Calu3 (cell line): ENCODE measurements at regions not wholly inside any gene's neighbourhood (a gene's known extent, or its start where the extent isn't known, plus 50 kb on each side); places are given as distances from the start of the nearest gene placed in this dataset.

Experiments used
- BruUV-seq: library from RNA; stranded (reverse); fragments of 400-500 nt; replicated peaks from 2 replicates; lab custom pipeline; 2021; lab: Mats Ljungman, UMichigan
- CTCF ChIA-PET: fragments of 300-600 bp; sonication (Branson Sonifier 250); formaldehyde crosslinking; loops from one replicate; lab custom pipeline; 2022; ENCODE audit warnings: antibody characterized with exemption; lab: Charles Lee
- DNase-seq: peaks from one replicate; pipeline ENCODE4 v3.0.0; 2022
- H3K27ac Mint-ChIP-seq: one replicate; pipeline ENCODE4 v1.8.0; 2022; ENCODE audit warnings: mixed read lengths; ENCODE audit not compliant: unreplicated experiment
- H3K27me3 Mint-ChIP-seq: one replicate; pipeline ENCODE4 v1.8.0; 2022; ENCODE audit warnings: mixed read lengths; ENCODE audit not compliant: unreplicated experiment
- H3K36me3 Mint-ChIP-seq: one replicate; pipeline ENCODE4 v1.8.0; 2022; ENCODE audit warnings: mild to moderate bottlenecking, moderate library complexity, mixed read lengths; ENCODE audit not compliant: insufficient read depth, unreplicated experiment
- H3K4me1 Mint-ChIP-seq: one replicate; pipeline ENCODE4 v1.8.0; 2022; ENCODE audit warnings: mild to moderate bottlenecking, low read depth, mixed read lengths; ENCODE audit not compliant: unreplicated experiment
- H3K4me3 Mint-ChIP-seq: one replicate; pipeline ENCODE4 v1.8.0; 2022; ENCODE audit warnings: mild to moderate bottlenecking, low read depth, moderate library complexity, mixed read lengths; ENCODE audit not compliant: unreplicated experiment
- H3K9me3 Mint-ChIP-seq: one replicate; pipeline ENCODE4 v1.8.0; 2022; ENCODE audit warnings: low read depth, mixed read lengths; ENCODE audit not compliant: unreplicated experiment
- intact Hi-C: fragments of 100-400 bp; cut with micrococcal nuclease; formaldehyde crosslinking; loops from one replicate; pipeline ENCODE4 v1.10.0; 2022; ENCODE audit not compliant: unreplicated experiment
- TF ChIP-seq, protein P1 (sequence below): fragments of 200-600 bp; IDR thresholded peaks from one replicate; pipeline ENCODE4 v1.8.0; 2022; ENCODE audit warnings: antibody characterized with exemption; ENCODE audit not compliant: unreplicated experiment

DNA sequence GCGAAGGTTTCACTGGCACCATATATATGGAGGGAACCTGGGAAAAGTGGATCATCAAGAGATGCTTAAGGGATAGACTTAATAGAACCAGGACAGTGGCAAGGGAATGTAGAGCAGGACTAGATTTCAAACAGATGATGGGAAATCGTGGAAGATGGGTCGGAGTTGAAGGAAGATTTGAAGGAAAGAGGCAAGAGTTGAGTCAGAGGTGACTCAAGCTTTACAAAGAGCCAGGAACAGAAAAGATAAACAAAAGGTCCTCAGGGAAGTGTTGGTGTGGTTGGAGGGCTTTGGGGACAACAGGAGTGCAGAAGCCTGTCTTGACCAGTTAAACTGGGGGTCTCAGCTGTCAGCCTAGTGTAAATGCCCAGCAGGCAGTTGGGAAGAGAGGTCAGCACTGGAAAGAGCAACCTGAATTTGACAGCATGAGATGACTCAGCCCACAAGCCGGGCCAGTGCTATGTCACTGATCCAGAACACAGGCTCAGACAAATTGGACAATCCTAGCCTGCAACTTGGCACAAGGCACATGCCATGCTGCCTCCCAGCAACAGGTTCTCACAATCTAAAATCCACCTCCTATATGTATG lies 230.5 kb downstream of the IDS start:
- no peaks in the 10 kb centered on the region for H3K9me3 Mint-ChIP-seq
- no peak overlapping the region for H3K27ac Mint-ChIP-seq
- H3K36me3 Mint-ChIP-seq, result no peaks in the 10 kb centered on the region
- H3K4me3 Mint-ChIP-seq, result no peak overlapping the region
- DNase-seq, result no peak
- intact Hi-C loops, result no loop called here
- no TSS peak for BruUV-seq
- H3K27me3 Mint-ChIP-seq, result no peaks in the 10 kb centered on the region
- TF ChIP-seq, protein P1, sequence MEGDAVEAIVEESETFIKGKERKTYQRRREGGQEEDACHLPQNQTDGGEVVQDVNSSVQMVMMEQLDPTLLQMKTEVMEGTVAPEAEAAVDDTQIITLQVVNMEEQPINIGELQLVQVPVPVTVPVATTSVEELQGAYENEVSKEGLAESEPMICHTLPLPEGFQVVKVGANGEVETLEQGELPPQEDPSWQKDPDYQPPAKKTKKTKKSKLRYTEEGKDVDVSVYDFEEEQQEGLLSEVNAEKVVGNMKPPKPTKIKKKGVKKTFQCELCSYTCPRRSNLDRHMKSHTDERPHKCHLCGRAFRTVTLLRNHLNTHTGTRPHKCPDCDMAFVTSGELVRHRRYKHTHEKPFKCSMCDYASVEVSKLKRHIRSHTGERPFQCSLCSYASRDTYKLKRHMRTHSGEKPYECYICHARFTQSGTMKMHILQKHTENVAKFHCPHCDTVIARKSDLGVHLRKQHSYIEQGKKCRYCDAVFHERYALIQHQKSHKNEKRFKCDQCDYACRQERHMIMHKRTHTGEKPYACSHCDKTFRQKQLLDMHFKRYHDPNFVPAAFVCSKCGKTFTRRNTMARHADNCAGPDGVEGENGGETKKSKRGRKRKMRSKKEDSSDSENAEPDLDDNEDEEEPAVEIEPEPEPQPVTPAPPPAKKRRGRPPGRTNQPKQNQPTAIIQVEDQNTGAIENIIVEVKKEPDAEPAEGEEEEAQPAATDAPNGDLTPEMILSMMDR, result no peak
- CTCF ChIA-PET, result no interaction called here
- no peaks in the 10 kb centered on the region for H3K4me1 Mint-ChIP-seq

DNA sequence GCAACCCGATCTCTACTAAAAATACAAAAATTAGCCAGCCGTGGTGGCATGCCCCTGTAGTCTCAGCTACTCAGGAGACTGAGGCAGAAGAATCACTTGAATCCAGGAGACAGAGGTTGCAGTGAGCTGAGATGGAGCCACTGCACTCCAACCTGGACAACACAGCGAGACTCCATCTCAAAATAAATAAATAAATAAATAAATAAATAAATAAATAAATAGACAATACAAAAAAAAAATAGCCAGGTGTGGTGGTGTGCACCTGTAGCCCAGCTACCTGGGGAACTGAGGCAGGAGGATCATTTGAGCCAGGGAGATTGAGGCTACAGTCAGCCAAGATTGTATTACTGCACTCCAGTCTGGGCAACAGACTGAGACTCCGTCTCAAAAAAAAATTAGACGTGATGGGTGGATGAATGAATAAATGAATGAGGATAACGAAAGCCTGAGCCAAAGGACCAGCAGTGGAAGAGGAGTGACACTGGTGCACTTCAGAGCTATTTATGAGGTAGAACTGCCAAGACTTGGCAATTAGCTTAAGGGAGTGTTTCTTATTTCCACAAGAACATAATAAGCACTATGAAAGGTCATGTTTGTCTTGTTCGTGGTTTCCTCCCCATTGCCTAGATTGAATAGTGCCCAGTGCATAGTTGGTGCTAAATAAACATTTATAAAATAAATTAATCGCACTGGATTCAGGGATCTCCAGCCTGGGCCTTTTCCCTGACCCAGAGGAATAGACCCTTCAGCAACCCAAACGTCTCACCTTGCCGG lies 232.2 kb downstream of the IDS start:
- TF ChIP-seq, protein P1, result no peak
- Mint-ChIP-seq H3K27me3 (no peaks in the 10 kb centered on the region), H3K36me3 (no peaks in the 10 kb centered on the region), H3K4me1 (no peaks in the 10 kb centered on the region), H3K9me3 (no peaks in the 10 kb centered on the region), H3K27ac (no peak overlapping the region), H3K4me3 (no peak overlapping the region)
- CTCF ChIA-PET, result no interaction called here
- intact Hi-C loops, result no loop called here
- DNase-seq, result no peak
- no TSS peak for BruUV-seq

DNA sequence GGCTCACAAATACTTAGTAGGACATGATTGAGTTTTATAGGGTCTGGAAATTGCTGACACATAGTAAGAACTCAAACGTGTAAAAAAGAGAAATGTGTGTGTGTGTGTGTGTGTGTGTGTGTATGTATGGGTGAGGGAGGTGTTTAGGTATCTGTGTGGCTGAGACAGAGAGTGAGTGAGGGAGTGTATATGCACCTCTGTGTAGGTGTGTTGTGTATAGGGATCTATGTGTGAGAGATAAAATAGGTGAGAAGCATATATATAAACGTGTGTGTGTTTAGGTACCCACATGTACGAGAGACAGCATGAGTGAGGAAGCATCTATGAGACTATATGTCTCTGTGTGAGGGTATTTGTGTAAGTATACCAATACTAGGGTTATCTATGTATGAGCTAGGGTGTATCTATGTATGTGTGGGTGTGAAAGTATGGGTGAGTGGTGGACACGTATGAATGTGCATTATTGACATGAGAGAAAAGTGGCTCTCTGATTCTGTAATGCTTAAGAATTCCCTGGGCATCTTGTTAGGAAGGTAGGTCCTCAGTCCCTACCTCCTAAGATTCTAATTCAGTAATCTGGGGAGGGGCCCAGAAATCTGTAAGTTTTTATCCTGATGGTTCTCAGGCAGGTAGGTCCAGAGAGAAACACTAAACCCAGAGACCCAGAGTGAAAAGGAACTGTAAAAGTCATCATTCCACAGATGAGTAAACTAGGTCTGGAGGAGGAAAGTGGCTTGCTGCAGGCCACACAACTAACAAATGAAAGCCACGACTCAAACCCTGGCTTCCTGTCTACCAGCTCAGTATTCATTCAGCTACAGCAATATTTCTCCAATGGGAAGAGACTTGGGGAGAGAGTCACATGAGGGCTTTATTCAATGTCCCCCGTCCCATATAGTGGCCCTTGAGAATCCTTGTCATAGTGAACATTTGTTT lies 237.0 kb downstream of the IDS start:
- BruUV-seq, result no TSS peak
- intact Hi-C loops, result no loop called here
- no peak for DNase-seq
- no peak overlapping the region for H3K27ac Mint-ChIP-seq
- TF ChIP-seq, protein P1, result no peak
- no peaks in the 10 kb centered on the region for H3K4me1 Mint-ChIP-seq
- H3K36me3 Mint-ChIP-seq, result no peaks in the 10 kb centered on the region
- CTCF ChIA-PET, result no interaction called here
- H3K9me3 Mint-ChIP-seq, result peaks cover 5% of the 10 kb centered on the region
- H3K27me3 Mint-ChIP-seq, result peaks cover 10% of the 10 kb centered on the region
- H3K4me3 Mint-ChIP-seq, result no peak overlapping the region

DNA sequence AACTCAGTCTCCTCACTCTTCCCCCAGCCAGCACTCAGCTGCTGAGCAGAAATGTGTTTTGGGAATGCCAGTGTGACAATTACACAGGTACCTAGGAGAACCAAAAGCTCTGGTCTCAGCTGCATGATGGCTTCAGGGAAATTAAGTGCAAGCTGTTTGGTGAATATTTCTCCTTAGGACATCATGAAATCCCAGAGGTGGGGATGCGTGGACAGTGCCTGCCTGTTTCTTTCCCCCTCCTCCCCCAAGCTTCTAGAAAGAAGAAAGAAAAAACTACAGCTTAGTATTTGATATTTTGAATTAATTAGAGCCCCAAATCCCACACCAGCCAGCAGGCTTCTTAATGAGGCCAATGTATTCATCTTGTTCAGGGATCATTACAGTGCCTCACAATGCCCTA lies 243.0 kb downstream of the IDS start:
- no TSS peak for BruUV-seq
- Mint-ChIP-seq H3K9me3 (peaks cover 5% of the 10 kb centered on the region), H3K27me3 (peaks cover 10% of the 10 kb centered on the region), H3K27ac (no peak overlapping the region), H3K4me3 (no peak overlapping the region), H3K36me3 (no peaks in the 10 kb centered on the region), H3K4me1 (no peaks in the 10 kb centered on the region)
- DNase-seq, result no peak
- intact Hi-C loops, result no loop called here
- CTCF ChIA-PET, result no interaction called here
- TF ChIP-seq, protein P1, result no peak
